ENCODE measurements at regions not wholly inside any gene's neighbourhood (a gene's known extent, or its start where the extent isn't known, plus 50 kb on each side); places are given as distances from the start of the nearest gene placed in this dataset.
"Not testable (repeated sequence)": the region's sequence is repeated elsewhere in the genome, so short reads cannot be mapped to it uniquely, and the experiment has no call there.

GRCh38 chr5:39650008-39650762 lies 225.4 kb upstream of the DAB2 start:
- no peak for DNase-seq (ENCODE audit: low read depth)

- DNase-seq (ENCODE audit: low read depth): no peak
Observed at GRCh38 chr5:39648848-39649227, 224.1 kb upstream of the DAB2 start.

GRCh38 chr5:39648085-39648847 lies 223.5 kb upstream of the DAB2 start:
- no peak for DNase-seq (ENCODE audit: low read depth)

- DNase-seq (ENCODE audit: low read depth): no peak
Observed at GRCh38 chr5:39640552-39640951, 215.8 kb upstream of the DAB2 start.

- no peak for DNase-seq (ENCODE audit: low read depth)
Observed at GRCh38 chr5:39639618-39640089, 214.9 kb upstream of the DAB2 start.

- no peak for DNase-seq (ENCODE audit: low read depth)
Observed at GRCh38 chr5:39638813-39639212, 214.0 kb upstream of the DAB2 start.

GRCh38 chr5:39633057-39633456 lies 208.3 kb upstream of the DAB2 start:
- DNase-seq (ENCODE audit: low read depth): no peak

- DNase-seq (ENCODE audit: low read depth): no peak
Observed at GRCh38 chr5:39631958-39632357, 207.2 kb upstream of the DAB2 start.

GRCh38 chr5:39629946-39630345 lies 205.2 kb upstream of the DAB2 start:
- no peak for DNase-seq (ENCODE audit: low read depth)

GRCh38 chr5:39628348-39628747 lies 203.6 kb upstream of the DAB2 start:
- no peak for DNase-seq (ENCODE audit: low read depth)

- no peak for DNase-seq (ENCODE audit: low read depth)
Observed at GRCh38 chr5:39624890-39625289, 200.1 kb upstream of the DAB2 start.

- no peak for DNase-seq (ENCODE audit: low read depth)
Observed at GRCh38 chr5:39624268-39624886, 199.6 kb upstream of the DAB2 start.

GRCh38 chr5:39623291-39623865 lies 198.6 kb upstream of the DAB2 start:
- DNase-seq (ENCODE audit: low read depth): no peak

- no peak for DNase-seq (ENCODE audit: low read depth)
Observed at GRCh38 chr5:39622281-39622680, 197.5 kb upstream of the DAB2 start.

- DNase-seq (ENCODE audit: low read depth): no peak
Observed at GRCh38 chr5:39619168-39619818, 194.5 kb upstream of the DAB2 start.

GRCh38 chr5:39618391-39618790 lies 193.6 kb upstream of the DAB2 start:
- DNase-seq (ENCODE audit: low read depth): no peak

GRCh38 chr5:39616131-39616530 lies 191.4 kb upstream of the DAB2 start:
- DNase-seq (ENCODE audit: low read depth): no peak

- not testable (repeated sequence) for DNase-seq (ENCODE audit: low read depth)
Observed at GRCh38 chr5:39611076-39611475, 186.3 kb upstream of the DAB2 start.

GRCh38 chr5:39608024-39608423 lies 183.2 kb upstream of the DAB2 start:
- DNase-seq (ENCODE audit: low read depth): no peak

- no peak for DNase-seq (ENCODE audit: low read depth)
Observed at GRCh38 chr5:39606591-39606990, 181.8 kb upstream of the DAB2 start.

GRCh38 chr5:39605588-39606575 lies 181.1 kb upstream of the DAB2 start:
- no peak for DNase-seq (ENCODE audit: low read depth)

All from stimulated activated CD8-positive, alpha-beta memory T cell treated with anti-CD3 and anti-CD28 coated beads, Interleukin-15, amount 100 ng/mL, for 1 hour (primary cell).